A673 (cell line): ENCODE measurements at regions not wholly inside any gene's neighbourhood (a gene's known extent, or its start where the extent isn't known, plus 50 kb on each side); places are given as distances from the start of the nearest gene placed in this dataset.
A peak's percentile ranks its signal among the peaks of the same experiment; 100 is the strongest.

Experiments used
- BruUV-seq: library from RNA; stranded (reverse); fragments of 400-500 nt; replicated peaks from 2 replicates; lab custom pipeline; 2021; lab: Mats Ljungman, UMichigan
- CTCF ChIA-PET: fragments of 300-600 bp; sonication (Branson Sonifier 250); formaldehyde crosslinking; loops from one replicate; lab custom pipeline; 2022; ENCODE audit warnings: antibody characterized with exemption; lab: Charles Lee
- POLR2A ChIA-PET: fragments of 300-600 bp; sonication (Branson Sonifier 250); formaldehyde crosslinking; loops from one replicate; lab custom pipeline; 2022; ENCODE audit warnings: antibody characterized with exemption; ENCODE audit not compliant: low non-redundant PET; lab: Charles Lee
- DNase-seq: peaks from one replicate; pipeline ENCODE4 v3.0.0-alpha.2; 2015; ENCODE audit warnings: low spot score
- H3K27ac ChIP-seq: fragments of 200-600 bp; sonication (generic); 2 replicates; pipeline ENCODE4 v1.5.1; 2016; ENCODE audit warnings: mixed run types, low read depth, mild to moderate bottlenecking, mixed read lengths, antibody characterized with exemption, low read length; ENCODE audit not compliant: poor library complexity, severe bottlenecking
- H3K27me3 ChIP-seq: fragments of 200-600 bp; sonication (generic); replicated peaks from 2 replicates; pipeline ENCODE4 v1.6.1; 2017; ENCODE audit warnings: mixed run types, low read depth, mild to moderate bottlenecking, mixed read lengths, antibody characterized with exemption, low read length; ENCODE audit not compliant: insufficient read depth, poor library complexity
- H3K36me3 ChIP-seq: fragments of 200-600 bp; sonication (generic); 2 replicates; pipeline ENCODE4 v1.6.1; 2016; ENCODE audit warnings: mixed run types, mild to moderate bottlenecking, mixed read lengths, antibody characterized with exemption, low read length; ENCODE audit not compliant: insufficient read depth, poor library complexity, severe bottlenecking
- H3K4me1 ChIP-seq: fragments of 200-600 bp; sonication (generic); 2 replicates; pipeline ENCODE4 v1.6.1; 2017; ENCODE audit warnings: mixed run types, mild to moderate bottlenecking, mixed read lengths, antibody characterized with exemption, low read length; ENCODE audit not compliant: insufficient read depth, poor library complexity, severe bottlenecking
- H3K4me3 ChIP-seq: fragments of 200-600 bp; sonication (generic); 2 replicates; pipeline ENCODE4 v1.5.1; 2016; ENCODE audit warnings: low read depth, mixed run types, mild to moderate bottlenecking, mixed read lengths, low read length; ENCODE audit not compliant: poor library complexity, severe bottlenecking
- H3K9me3 ChIP-seq: fragments of 200-600 bp; sonication (generic); 2 replicates; pipeline ENCODE4 v1.6.1; 2016; ENCODE audit warnings: mixed run types, low read depth, mild to moderate bottlenecking, mixed read lengths, antibody characterized with exemption, low read length; ENCODE audit not compliant: poor library complexity, severe bottlenecking
- EZH2 ChIP-seq: fragments of 200-600 bp; sonication (generic); IDR thresholded peaks from 2 replicates; pipeline ENCODE4 v1.6.1; 2017; ENCODE audit warnings: borderline replicate concordance, low read depth, mild to moderate bottlenecking, mixed read lengths, antibody characterized with exemption, low read length; ENCODE audit not compliant: poor library complexity, severe bottlenecking
- intact Hi-C: fragments of 100-400 bp; cut with micrococcal nuclease; formaldehyde crosslinking; loops from one replicate; pipeline ENCODE4 v1.10.0; 2022; ENCODE audit not compliant: unreplicated experiment
- TF ChIP-seq, protein P1 (sequence below): fragments of 300-800, 200-600 bp; sonication (generic); conservative IDR thresholded peaks from 2 replicates; pipeline ENCODE4 v1.5.1; 2017; ENCODE audit warnings: low read depth, mild to moderate bottlenecking, antibody characterized with exemption, low read length, moderate library complexity, mixed read lengths

DNA sequence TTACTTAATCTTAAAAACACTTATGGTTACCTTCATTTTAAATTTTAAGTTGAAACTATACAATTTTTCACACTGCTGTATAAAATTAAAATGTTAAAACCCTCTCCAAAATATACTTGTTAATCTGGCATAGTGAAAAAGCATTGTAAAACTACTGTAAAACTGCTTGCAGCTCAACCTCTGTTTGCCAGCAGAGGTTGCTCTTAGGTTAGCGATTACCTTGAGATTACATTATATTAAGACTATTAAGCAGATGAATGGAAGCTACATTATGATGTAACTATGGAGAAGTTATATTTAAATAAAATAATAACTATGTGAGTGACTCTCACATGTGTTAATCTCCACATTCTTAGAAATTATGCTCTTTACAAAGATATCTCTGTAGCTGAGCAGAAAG, 143.6 kb upstream of the SLITRK3 start:
- CTCF ChIA-PET = no interaction called here
- H3K36me3 ChIP-seq = no peaks in the 10 kb centered on the region
- no peaks in the 10 kb centered on the region for H3K9me3 ChIP-seq
- intact Hi-C loops = no loop called here
- H3K27me3 ChIP-seq = no peaks in the 10 kb centered on the region
- POLR2A ChIA-PET = no interaction called here
- H3K4me3 ChIP-seq = no peak overlapping the region
- no TSS peak for BruUV-seq
- H3K4me1 ChIP-seq = no peaks in the 10 kb centered on the region
- TF ChIP-seq, protein P1, sequence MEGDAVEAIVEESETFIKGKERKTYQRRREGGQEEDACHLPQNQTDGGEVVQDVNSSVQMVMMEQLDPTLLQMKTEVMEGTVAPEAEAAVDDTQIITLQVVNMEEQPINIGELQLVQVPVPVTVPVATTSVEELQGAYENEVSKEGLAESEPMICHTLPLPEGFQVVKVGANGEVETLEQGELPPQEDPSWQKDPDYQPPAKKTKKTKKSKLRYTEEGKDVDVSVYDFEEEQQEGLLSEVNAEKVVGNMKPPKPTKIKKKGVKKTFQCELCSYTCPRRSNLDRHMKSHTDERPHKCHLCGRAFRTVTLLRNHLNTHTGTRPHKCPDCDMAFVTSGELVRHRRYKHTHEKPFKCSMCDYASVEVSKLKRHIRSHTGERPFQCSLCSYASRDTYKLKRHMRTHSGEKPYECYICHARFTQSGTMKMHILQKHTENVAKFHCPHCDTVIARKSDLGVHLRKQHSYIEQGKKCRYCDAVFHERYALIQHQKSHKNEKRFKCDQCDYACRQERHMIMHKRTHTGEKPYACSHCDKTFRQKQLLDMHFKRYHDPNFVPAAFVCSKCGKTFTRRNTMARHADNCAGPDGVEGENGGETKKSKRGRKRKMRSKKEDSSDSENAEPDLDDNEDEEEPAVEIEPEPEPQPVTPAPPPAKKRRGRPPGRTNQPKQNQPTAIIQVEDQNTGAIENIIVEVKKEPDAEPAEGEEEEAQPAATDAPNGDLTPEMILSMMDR = peak; percentile 44; the same call in 1 of the 2 replicates
- TF ChIP-seq EZH2 = no peak
- peak; percentile 7 for DNase-seq
- no peak overlapping the region for H3K27ac ChIP-seq

DNA sequence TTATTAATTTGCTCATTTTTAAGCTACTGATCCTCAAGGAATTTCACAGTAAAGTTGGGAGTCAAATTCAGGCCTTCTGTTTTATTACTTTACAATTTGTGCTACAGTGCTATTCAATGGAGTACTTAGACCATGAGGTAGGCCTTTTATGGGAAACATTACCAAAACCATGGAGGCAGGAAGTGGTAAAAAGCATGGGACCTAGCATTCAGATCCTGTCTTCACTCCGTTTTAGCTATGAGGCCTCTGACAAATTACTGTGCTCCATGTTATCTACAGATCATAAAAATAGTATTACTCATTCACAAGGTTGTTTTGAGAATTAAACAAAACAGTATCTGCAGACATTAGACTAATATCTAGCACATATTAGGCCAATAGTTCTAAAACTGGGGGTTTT, 140.6 kb upstream of the SLITRK3 start:
- ChIA-PET CTCF (no interaction called here), POLR2A (no interaction called here)
- Histone ChIP-seq H3K27me3 (no peaks in the 10 kb centered on the region), H3K27ac (no peak overlapping the region), H3K4me3 (no peak overlapping the region), H3K36me3 (no peaks in the 10 kb centered on the region), H3K9me3 (no peaks in the 10 kb centered on the region), H3K4me1 (no peaks in the 10 kb centered on the region)
- no peak for DNase-seq
- TF ChIP-seq, protein P1 = no peak
- no peak for TF ChIP-seq EZH2
- no TSS peak for BruUV-seq
- intact Hi-C loops = no loop called here
